Erythroblast (primary cell): ENCODE measurements at regions not wholly inside any gene's neighbourhood (a gene's known extent, or its start where the extent isn't known, plus 50 kb on each side); places are given as distances from the start of the nearest gene placed in this dataset.
"Not testable (repeated sequence)": the region's sequence is repeated elsewhere in the genome, so short reads cannot be mapped to it uniquely, and the experiment has no call there.

ENCODE experiments used
- DNase-seq, 2 experiments: peaks; one replicate each; lab custom pipeline; 2025; lab: John Stamatoyannopoulos, UW
- GATA1 ChIP-seq: IDR thresholded peaks from 2 replicates; pipeline ENCODE4 v1.6.1; 2011; ENCODE audit warnings: low read depth, mild to moderate bottlenecking, control low read depth, low read length, moderate library complexity
- POLR2A ChIP-seq: IDR thresholded peaks from 2 replicates; pipeline ENCODE4 v1.6.1; 2011; ENCODE audit warnings: mild to moderate bottlenecking, low read length

GRCh38 chr3:20280257-20280656 is 94.3 kb upstream of the SGO1 start:
- no peak for DNase-seq
- TF ChIP-seq POLR2A (no peak), GATA1 (no peak)

GRCh38 chr3:20265977-20266376 is 80.0 kb upstream of the SGO1 start:
- not testable (repeated sequence) for DNase-seq

GRCh38 chr3:20264900-20265567 is 79.0 kb upstream of the SGO1 start:
- no peak for DNase-seq
- no peak for TF ChIP-seq POLR2A
- TF ChIP-seq GATA1 = no peak

- no peak for DNase-seq
- no peak for TF ChIP-seq POLR2A
- TF ChIP-seq GATA1 = no peak
Measured at GRCh38 chr3:20258371-20258770, 72.4 kb upstream of the SGO1 start.

GRCh38 chr3:20256144-20256543 is 70.1 kb upstream of the SGO1 start:
- TF ChIP-seq POLR2A (no peak), GATA1 (no peak)
- no peak for DNase-seq

- DNase-seq = no peak
- TF ChIP-seq GATA1 = no peak
Measured at GRCh38 chr3:20254268-20255117, 68.5 kb upstream of the SGO1 start.

GRCh38 chr3:20250786-20251185 is 64.8 kb upstream of the SGO1 start:
- TF ChIP-seq POLR2A (no peak), GATA1 (no peak)
- DNase-seq = no peak

- DNase-seq = no peak
- no peak for TF ChIP-seq GATA1
- TF ChIP-seq POLR2A = no peak
Measured at GRCh38 chr3:20250314-20250713, 64.3 kb upstream of the SGO1 start.

- DNase-seq = no peak
- no peak for TF ChIP-seq POLR2A
- no peak for TF ChIP-seq GATA1
Measured at GRCh38 chr3:20246662-20247061, 60.7 kb upstream of the SGO1 start.

- DNase-seq = no peak
- TF ChIP-seq POLR2A (no peak), GATA1 (no peak)
Measured at GRCh38 chr3:20245781-20246180, 59.8 kb upstream of the SGO1 start.

- DNase-seq = no peak
- TF ChIP-seq GATA1 (no peak), POLR2A (no peak)
Measured at GRCh38 chr3:20240154-20240883, 54.3 kb upstream of the SGO1 start.

GRCh38 chr3:20238199-20238598 is 52.2 kb upstream of the SGO1 start:
- not testable (repeated sequence) for DNase-seq

GRCh38 chr3:20236603-20237002 is 50.6 kb upstream of the SGO1 start:
- TF ChIP-seq GATA1 (no peak), POLR2A (no peak)
- DNase-seq = no peak
